ENCODE measurements at regions not wholly inside any gene's neighbourhood (a gene's known extent, or its start where the extent isn't known, plus 50 kb on each side); places are given as distances from the start of the nearest gene placed in this dataset.

- peak; percentile 27 for DNase-seq
Measured at GRCh38 chr6:147868427-147869190, 360.1 kb downstream of the SAMD5 start.

- DNase-seq: no peak
Measured at GRCh38 chr6:147869201-147869600, 360.7 kb downstream of the SAMD5 start.

- DNase-seq: no peak
Measured at GRCh38 chr6:147869869-147870268, 361.4 kb downstream of the SAMD5 start.

GRCh38 chr6:147870506-147871110 is 362.1 kb downstream of the SAMD5 start:
- no peak for DNase-seq

- DNase-seq: no peak
Measured at GRCh38 chr6:147872002-147872401, 363.5 kb downstream of the SAMD5 start.

- DNase-seq: no peak
Measured at GRCh38 chr6:147873816-147874215, 365.3 kb downstream of the SAMD5 start.

- no peak for DNase-seq
Measured at GRCh38 chr6:147874322-147874721, 365.8 kb downstream of the SAMD5 start.

GRCh38 chr6:147879031-147879580 is 370.6 kb downstream of the SAMD5 start:
- DNase-seq: no peak

- DNase-seq: no peak
Measured at GRCh38 chr6:147881432-147881831, 372.9 kb downstream of the SAMD5 start.

GRCh38 chr6:147888374-147888773 is 379.9 kb downstream of the SAMD5 start:
- DNase-seq: no peak

GRCh38 chr6:147891671-147892070 is 383.2 kb downstream of the SAMD5 start:
- no peak for DNase-seq

GRCh38 chr6:147892476-147892875 is 384.0 kb downstream of the SAMD5 start:
- no peak for DNase-seq

GRCh38 chr6:147895272-147895671 is 386.8 kb downstream of the SAMD5 start:
- DNase-seq: no peak

- no peak for DNase-seq
Measured at GRCh38 chr6:147900247-147900830, 391.8 kb downstream of the SAMD5 start.

GRCh38 chr6:147903321-147903720 is 394.8 kb downstream of the SAMD5 start:
- no peak for DNase-seq

- DNase-seq: no peak
Measured at GRCh38 chr6:147903931-147904330, 395.4 kb downstream of the SAMD5 start.

- DNase-seq: no peak
Measured at GRCh38 chr6:147904416-147904815, 395.9 kb downstream of the SAMD5 start.

- DNase-seq: no peak
Measured at GRCh38 chr6:147905711-147906110, 397.2 kb downstream of the SAMD5 start.

GRCh38 chr6:147906361-147906760 is 397.9 kb downstream of the SAMD5 start:
- DNase-seq: no peak

- DNase-seq: no peak
Measured at GRCh38 chr6:147909640-147910039, 401.1 kb downstream of the SAMD5 start.

- no peak for DNase-seq
Measured at GRCh38 chr6:147910281-147910680, 401.8 kb downstream of the SAMD5 start.

GRCh38 chr6:147911057-147911456 is 402.6 kb downstream of the SAMD5 start:
- DNase-seq: no peak

- no peak for DNase-seq
Measured at GRCh38 chr6:147911686-147912085, 403.2 kb downstream of the SAMD5 start.

GRCh38 chr6:147922799-147923198 is 414.3 kb downstream of the SAMD5 start:
- DNase-seq: no peak
